Ishikawa (cell line): ENCODE measurements at regions not wholly inside any gene's neighbourhood (a gene's known extent, or its start where the extent isn't known, plus 50 kb on each side); places are given as distances from the start of the nearest gene placed in this dataset.

Source experiments
- CEBPB ChIP-seq: IDR thresholded peaks from 2 replicates; pipeline ENCODE4 v1.6.1; 2012
- CREB1 ChIP-seq: IDR thresholded peaks from 2 replicates; pipeline ENCODE4 v1.6.1; 2012; ENCODE audit warnings: low read depth
- EGR1 ChIP-seq: IDR thresholded peaks from 2 replicates; pipeline ENCODE4 v1.6.1; 2012
- EP300 ChIP-seq: IDR thresholded peaks from 2 replicates; pipeline ENCODE4 v1.6.1; 2012; ENCODE audit warnings: borderline replicate concordance
- FOXM1 ChIP-seq: IDR thresholded peaks from 2 replicates; pipeline ENCODE4 v1.6.1; 2012; ENCODE audit warnings: low read depth, borderline replicate concordance
- MAX ChIP-seq: IDR thresholded peaks from 2 replicates; pipeline ENCODE4 v1.6.1; 2012
- NFIC ChIP-seq: IDR thresholded peaks from 2 replicates; pipeline ENCODE4 v1.6.1; 2012
- RAD21 ChIP-seq: IDR thresholded peaks from 2 replicates; pipeline ENCODE4 v1.6.1; 2012; ENCODE audit warnings: low read depth
- TAF1 ChIP-seq: IDR thresholded peaks from 2 replicates; pipeline ENCODE4 v1.6.1; 2012; ENCODE audit warnings: low read depth, mild to moderate bottlenecking
- TCF12 ChIP-seq: IDR thresholded peaks from 2 replicates; pipeline ENCODE4 v1.6.1; 2012; ENCODE audit warnings: low read depth
- TEAD4 ChIP-seq: IDR thresholded peaks from 2 replicates; pipeline ENCODE4 v1.6.1; 2012
- USF1 ChIP-seq: IDR thresholded peaks from 2 replicates; pipeline ENCODE4 v1.6.1; 2012
- YY1 ChIP-seq: IDR thresholded peaks from 2 replicates; pipeline ENCODE4 v1.6.1; 2012; ENCODE audit warnings: low read depth
- ZBTB7A ChIP-seq: IDR thresholded peaks from 2 replicates; pipeline ENCODE4 v1.6.1; 2012; ENCODE audit warnings: low read depth
- TF ChIP-seq, protein P1 (sequence below): IDR thresholded peaks from 2 replicates; pipeline ENCODE4 v1.6.1; 2012; ENCODE audit warnings: low read depth, mild to moderate bottlenecking

- TF ChIP-seq NFIC, result no peak
- TF ChIP-seq TEAD4, result no peak
- TF ChIP-seq RAD21, result no peak
- TF ChIP-seq EGR1, result no peak
- no peak for TF ChIP-seq MAX
- no peak for TF ChIP-seq USF1
- TF ChIP-seq FOXM1, result no peak
- TF ChIP-seq YY1, result no peak
- TF ChIP-seq, protein P1, sequence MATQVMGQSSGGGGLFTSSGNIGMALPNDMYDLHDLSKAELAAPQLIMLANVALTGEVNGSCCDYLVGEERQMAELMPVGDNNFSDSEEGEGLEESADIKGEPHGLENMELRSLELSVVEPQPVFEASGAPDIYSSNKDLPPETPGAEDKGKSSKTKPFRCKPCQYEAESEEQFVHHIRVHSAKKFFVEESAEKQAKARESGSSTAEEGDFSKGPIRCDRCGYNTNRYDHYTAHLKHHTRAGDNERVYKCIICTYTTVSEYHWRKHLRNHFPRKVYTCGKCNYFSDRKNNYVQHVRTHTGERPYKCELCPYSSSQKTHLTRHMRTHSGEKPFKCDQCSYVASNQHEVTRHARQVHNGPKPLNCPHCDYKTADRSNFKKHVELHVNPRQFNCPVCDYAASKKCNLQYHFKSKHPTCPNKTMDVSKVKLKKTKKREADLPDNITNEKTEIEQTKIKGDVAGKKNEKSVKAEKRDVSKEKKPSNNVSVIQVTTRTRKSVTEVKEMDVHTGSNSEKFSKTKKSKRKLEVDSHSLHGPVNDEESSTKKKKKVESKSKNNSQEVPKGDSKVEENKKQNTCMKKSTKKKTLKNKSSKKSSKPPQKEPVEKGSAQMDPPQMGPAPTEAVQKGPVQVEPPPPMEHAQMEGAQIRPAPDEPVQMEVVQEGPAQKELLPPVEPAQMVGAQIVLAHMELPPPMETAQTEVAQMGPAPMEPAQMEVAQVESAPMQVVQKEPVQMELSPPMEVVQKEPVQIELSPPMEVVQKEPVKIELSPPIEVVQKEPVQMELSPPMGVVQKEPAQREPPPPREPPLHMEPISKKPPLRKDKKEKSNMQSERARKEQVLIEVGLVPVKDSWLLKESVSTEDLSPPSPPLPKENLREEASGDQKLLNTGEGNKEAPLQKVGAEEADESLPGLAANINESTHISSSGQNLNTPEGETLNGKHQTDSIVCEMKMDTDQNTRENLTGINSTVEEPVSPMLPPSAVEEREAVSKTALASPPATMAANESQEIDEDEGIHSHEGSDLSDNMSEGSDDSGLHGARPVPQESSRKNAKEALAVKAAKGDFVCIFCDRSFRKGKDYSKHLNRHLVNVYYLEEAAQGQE, result no peak
- no peak for TF ChIP-seq EP300
- TF ChIP-seq TCF12, result no peak
- TF ChIP-seq ZBTB7A, result no peak
- no peak for TF ChIP-seq CEBPB
- no peak for TF ChIP-seq CREB1
- no peak for TF ChIP-seq TAF1
These were observed 317.7 kb downstream of the GLRX3 start for GRCh38 chr10:130453721-130454542.

DNA sequence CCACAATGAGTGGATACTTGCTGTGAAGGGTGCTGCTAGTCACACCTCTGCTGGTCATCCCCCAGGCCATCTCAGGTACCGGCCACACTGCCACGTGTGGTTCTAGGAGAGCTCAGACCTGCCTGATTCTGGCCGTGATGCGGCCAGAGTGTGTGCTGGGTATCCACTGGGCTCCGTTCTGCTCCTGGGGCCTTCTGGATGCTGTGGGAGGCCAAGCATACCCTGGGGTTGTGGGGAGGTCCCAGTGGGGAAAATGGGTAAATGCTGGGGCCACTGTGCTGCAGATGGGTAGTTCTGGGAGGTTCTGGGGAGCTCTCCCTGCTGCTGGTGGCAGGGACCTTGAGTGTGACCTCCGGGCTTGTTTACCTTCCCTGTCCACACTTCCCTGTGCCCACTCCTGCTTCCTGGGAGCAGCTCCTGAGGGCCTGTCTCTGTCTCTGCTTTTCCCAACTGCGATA is 318.4 kb downstream of the GLRX3 start:
- TF ChIP-seq, protein P1, result no peak
- TF ChIP-seq TEAD4 (no peak), ZBTB7A (no peak), TAF1 (no peak), TCF12 (no peak), CREB1 (no peak), CEBPB (no peak), EP300 (no peak)

- no peak for TF ChIP-seq TEAD4
- TF ChIP-seq ZBTB7A, result no peak
- TF ChIP-seq CEBPB, result no peak
- no peak for TF ChIP-seq EP300
- no peak for TF ChIP-seq NFIC
- TF ChIP-seq YY1, result no peak
- no peak for TF ChIP-seq FOXM1
These were observed 319.0 kb downstream of the GLRX3 start for GRCh38 chr10:130455111-130455695.

- no peak for TF ChIP-seq RAD21
These were observed 319.6 kb downstream of the GLRX3 start for GRCh38 chr10:130455791-130456190.

DNA sequence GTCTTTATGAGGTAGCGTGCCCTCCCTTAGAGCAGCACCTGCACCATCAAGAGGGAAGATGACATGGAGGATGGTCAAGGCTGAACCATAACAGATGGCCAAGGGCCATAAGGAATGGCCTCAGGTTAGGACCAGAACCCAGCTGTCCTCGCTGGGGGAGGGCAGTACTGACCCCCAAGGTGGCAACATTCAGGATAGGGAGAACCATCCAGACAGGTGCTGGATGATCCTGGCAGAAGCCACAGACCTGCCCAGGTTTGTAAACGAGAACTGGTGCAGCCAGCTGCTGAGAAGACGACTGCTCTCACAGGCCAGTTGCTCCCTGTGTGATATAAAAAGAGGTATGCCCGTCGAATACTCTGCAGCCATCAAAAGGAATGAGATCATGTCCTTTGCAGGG is 320.4 kb downstream of the GLRX3 start:
- no peak for TF ChIP-seq CEBPB
- no peak for TF ChIP-seq TAF1
- no peak for TF ChIP-seq USF1
- no peak for TF ChIP-seq FOXM1
- no peak for TF ChIP-seq MAX
- no peak for TF ChIP-seq EP300
- TF ChIP-seq CREB1, result no peak
- TF ChIP-seq ZBTB7A, result no peak
- no peak for TF ChIP-seq YY1
- TF ChIP-seq, protein P1, result no peak
- no peak for TF ChIP-seq NFIC
- TF ChIP-seq RAD21, result no peak
